ENCODE measurements at regions not wholly inside any gene's neighbourhood (a gene's known extent, or its start where the extent isn't known, plus 50 kb on each side); places are given as distances from the start of the nearest gene placed in this dataset.

DNA sequence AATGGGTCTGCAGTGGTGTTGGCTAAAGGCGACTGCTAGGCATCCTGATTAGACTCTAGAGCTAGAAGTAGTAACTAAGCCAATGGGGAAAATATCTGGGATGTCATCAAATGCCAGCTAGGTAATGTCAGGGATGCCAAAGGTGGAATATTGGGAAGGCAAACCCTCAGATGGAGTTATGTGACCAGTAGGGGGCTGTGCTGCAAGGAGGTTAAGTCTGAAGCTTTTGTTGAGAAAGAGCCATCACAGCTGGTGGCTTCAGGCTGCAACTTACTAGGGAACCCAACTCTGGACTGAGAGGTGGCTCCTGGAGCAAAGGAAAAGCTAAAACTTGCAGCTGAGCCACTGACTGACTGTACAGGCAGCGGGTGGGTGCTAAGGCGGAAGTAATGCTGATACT is 576.9 kb upstream of the GHITM start:
- in situ Hi-C loops (cut with HindIII; ENCODE audit: low sequenced_read_pairs), result no loop called here

DNA sequence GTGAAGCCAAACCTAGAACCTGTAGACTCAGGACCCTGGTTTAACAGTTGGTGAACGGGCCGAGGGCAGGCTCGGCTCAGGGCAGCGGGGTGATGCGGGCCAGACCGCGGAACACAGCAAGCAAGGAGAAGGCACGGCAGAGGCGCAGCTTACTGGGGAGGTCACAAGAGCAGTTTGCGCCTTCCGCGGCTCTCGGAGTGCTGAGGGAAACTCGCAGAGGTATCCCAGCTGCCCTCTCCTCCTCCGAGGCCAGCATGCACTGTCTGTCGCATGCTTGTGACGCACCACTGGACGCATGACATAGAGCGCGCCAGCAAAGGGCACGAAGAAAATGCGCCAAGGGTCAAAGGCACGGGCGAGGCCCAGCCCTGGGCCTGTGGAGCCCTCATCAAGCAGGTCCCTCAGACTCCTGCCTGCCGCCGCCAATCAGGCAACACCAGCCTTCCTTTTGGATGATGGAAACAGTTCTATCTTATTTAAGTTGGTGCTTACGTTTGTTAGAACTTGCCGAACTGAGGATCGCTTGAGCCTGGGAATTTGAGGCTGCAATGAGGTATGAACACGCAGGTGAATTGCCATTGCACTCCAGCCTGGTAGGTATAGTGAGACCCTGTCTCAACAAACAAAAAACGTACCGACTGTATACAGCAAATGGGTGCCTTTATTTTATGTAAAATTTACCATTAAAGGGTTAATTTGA is 574.3 kb upstream of the GHITM start:
- in situ Hi-C loops (cut with HindIII; ENCODE audit: low sequenced_read_pairs), result no loop called here

DNA sequence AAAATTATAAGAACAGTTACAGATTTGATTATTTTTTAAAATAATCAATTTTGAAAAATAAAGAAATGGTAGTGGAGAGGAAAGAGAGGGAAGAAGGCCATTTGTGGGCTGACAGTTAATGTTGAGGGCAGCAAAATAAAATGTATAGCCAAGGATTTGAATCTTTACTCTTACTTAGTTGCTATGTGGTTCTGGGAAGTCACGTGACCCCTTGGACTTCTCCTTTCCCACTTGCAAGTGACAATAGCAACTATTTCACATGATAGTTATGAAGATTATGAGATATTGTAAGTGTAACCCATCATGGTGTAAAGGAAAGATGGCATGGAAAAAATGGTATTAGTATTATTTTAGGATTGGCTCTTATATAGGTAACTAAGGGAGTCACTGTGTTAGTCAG is 567.3 kb upstream of the GHITM start:
- in situ Hi-C loops (cut with HindIII; ENCODE audit: low sequenced_read_pairs), result no loop called here

DNA sequence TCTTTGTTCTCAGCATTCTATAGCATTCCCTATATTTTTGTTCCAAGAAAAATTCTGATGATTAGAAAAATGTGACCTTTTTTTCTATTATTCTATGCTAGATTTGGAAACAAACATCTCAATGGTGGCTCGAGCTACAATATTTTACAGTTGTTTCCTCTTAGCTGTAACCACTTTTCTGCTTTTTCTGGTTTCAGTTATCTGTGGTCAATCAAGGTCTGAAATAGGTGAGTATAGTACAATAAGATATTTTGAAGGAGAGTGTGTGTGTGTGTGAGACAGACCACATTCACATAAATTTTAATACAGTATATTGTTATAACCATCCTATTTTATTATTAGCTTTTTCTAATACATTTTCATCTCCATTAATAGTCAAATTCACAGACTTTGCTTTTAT is 564.5 kb upstream of the GHITM start:
- in situ Hi-C loops (cut with HindIII; ENCODE audit: low sequenced_read_pairs), result no loop called here

DNA sequence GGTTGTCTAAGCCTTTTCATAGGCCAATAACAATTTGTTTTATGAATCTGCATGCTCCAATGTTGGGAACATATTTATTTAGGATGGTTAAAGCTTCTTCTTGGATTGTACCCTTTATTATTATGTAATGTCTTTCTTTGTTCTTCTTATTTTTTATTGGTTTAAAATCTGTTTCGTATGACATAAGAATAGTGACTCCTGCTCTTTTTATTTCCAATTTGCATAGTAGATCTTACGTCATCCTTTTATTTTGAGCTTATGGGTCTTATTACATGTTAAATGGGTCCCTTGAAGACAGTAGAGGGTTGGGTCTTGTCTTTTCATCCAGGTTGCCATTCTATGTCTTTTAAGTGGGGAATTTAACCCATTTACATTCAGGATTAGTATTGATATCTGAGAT is 561.9 kb upstream of the GHITM start:
- in situ Hi-C loops (cut with HindIII; ENCODE audit: low sequenced_read_pairs), result no loop called here

DNA sequence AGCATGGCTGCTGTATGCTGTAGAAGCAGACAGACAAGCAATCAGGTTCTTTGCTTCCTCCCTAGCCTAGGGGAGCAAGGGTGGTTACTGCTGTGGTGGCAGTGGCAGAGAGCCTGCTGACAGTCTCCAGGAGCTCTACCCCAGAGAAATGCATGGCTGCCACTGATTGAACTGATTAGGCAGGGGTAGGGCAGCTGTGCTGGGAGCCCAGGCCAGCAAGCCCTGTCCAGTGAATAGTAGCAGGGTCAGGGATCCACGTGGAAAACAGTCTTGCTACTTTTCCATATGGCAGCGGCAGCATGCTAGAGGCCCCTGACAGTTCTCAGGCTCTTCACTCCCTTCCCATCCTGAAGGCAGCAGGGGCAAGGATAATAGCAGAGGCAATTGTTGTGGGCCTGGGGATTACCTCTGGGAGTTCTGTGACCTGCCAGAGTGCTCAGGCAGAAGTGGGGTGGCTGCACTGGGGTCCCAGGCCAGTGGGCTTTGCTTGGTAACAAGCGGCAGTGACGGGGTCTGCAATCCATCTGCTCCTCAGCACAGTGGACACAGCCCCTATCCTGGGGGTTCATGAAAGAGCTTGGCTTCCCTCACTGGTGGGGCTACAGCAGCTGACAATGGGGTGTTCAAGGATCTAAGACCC is 558.8 kb upstream of the GHITM start:
- in situ Hi-C loops (cut with HindIII; ENCODE audit: low sequenced_read_pairs), result no loop called here

DNA sequence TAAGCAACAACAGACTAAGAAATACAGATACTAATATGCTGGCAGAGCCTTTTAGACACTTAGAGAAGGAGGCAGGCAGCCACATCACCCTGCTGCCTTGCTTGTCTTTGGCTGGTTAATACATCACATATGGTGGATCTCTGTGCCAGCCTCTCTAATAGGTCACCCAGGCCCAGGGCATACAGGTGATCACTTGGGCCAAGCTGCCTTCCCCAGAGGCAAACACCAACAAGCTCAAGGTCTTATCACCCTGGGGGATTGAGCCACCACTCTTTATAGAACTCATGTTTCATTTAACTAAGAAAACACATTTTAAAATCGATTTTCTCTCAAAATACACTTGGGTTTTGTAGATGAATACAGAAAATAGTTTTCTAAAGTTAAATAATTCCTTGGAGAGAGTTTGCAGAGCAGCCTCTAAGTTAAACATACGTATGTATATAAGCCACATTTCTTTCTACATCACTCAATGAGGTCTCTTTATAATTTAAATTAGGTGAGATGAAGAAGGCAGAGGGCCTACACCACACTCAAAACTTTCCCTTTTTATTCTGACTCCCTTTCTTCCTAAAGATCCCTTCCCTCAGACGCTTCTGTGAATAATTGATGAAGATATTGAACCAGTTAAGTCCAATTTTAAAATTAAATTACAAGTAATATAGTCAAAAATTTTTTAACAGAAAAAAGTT is 556.8 kb upstream of the GHITM start:
- in situ Hi-C loops (cut with HindIII; ENCODE audit: low sequenced_read_pairs), result no loop called here

DNA sequence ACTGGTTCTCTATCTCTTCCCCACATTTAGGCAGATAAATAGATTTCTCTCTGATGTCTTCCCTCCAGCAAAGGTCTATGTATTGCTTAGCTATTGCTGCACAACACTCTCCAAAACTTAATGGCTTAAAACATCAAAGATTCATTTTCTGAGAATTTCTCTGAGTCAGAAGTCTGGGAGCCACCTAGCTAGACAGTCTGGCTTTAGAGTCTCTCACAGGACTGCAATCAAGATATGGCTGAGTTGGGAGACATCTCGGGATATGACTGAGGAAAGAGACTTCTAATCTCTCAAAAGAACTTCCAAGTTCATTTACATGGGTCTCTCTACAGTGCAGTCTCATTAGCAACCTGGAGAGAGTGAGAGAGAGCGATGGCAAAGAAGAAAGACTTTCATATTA is 553.6 kb upstream of the GHITM start:
- in situ Hi-C loops (cut with HindIII; ENCODE audit: low sequenced_read_pairs), result no loop called here

DNA sequence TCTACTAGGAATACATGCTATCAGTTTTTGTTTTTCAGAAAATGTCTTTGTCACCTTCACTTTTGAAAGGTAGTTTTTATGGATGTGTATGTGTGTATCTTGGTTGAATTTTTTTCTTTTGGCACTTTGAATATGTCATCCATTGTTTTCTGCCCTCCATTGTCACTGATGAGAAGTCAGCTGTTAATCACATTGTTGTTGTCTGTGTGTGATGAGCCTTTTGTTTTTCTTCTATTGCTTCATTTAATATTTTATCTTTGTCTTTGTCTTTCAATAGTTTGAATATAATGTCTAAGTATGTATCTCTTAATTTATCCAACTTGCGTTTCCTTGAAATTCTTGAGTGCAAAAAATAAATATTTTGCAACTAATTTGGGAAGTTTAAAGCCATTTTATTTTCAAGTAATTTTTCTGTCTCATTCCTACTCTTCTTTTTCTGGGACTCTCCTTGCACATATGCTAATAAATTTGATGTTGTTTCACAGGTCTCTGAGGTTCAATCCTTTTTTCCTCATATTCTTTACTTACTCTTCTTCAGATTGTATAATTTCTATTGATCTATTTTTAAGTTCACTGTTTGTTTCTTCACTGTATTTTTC is 546.9 kb upstream of the GHITM start:
- in situ Hi-C loops (cut with HindIII; ENCODE audit: low sequenced_read_pairs), result no loop called here

DNA sequence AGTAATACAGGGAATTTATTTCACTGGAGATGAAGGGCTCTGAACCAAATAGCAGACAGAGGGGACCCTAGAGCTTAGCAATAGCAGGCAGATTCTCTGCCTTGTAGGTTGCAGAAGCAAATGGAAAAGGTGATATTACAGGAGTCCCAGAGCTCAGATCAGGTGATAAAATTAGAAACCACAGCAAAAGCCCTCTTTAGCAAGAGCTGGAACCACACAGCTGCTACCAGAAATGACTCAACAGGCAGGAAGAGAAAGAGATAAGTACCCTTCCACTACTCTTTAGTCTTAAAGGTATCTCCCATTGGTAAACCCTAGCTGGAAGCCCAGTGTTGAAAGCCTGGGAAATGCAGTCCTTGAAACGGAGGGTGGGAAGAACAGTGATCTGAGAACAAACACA is 535.6 kb upstream of the GHITM start:
- in situ Hi-C loops (cut with HindIII; ENCODE audit: low sequenced_read_pairs), result no loop called here

DNA sequence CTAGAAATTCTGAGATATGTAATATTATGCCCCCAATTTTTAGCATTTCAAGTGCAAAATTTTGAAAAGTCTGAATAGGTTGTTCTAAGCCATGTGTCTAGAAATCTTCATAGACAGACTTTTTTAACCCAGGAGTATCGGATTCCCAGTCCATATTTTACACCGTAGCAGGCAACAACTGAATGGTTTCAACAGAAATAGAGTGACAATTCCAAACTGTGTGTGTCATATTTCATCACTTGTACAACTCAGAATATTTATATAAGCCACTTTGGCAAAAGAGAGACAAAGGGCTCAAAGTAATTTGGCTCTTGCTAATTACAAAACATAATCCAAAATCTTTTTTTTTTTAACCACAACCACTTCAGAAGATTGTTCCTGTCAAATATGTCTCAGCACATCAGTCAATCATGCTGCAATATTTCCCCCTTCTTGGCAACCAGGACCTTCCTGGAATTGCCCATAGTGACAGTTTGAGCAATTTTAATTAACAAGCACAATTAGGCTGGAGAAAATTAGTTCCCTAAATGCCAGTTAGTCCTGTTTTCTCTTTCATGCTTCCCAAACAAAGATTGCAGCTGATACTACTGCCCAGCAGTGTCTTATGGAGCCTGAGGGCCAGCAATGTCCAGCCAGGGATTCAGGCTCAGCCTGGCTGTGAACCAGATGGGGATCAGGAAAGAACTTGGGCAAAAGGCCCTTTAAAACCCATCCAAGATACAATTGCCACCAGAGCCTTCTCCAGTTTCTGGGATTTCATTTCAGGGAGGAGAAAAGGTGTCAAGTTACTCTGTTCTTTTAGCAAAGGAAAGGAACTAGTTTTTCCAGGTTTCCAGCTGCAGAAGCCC is 533.3 kb upstream of the GHITM start:
- in situ Hi-C loops (cut with HindIII; ENCODE audit: low sequenced_read_pairs), result no loop called here

DNA sequence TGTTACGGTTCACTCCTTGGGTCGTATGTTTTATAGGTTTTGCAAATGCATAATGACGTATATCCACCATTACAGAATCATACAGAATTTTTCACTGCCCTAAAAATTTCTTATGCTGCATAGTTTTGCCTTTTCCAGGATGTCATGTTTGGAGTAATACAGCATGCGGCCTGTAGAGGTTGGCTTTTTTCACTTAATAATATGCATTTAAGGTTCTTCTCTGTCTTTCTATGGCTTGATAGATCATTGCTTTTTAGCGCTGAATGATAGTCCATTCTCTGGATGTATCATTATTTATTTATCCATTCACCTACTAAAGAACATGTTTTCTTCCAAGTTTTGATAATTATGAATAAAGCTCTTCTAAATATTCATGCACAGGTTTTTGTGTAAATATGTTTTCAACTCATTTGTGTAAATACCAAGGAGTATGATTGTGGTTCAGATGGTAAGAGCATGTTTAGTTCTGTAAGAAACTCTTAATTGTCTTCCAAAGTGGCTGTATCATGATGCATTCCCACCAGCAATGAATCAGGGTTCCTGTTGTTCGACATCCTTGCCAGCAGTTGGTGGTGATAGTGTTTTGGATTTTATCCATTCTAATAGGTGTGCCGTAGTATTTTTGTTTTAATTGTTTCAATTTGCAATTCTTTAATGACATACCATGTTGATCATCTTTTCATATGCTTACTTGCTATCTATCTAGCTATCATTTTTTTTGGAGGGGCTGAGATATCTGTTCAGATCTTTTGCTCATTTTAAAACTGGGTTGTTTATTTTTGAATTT is 531.2 kb upstream of the GHITM start:
- in situ Hi-C loops (cut with HindIII; ENCODE audit: low sequenced_read_pairs), result no loop called here

DNA sequence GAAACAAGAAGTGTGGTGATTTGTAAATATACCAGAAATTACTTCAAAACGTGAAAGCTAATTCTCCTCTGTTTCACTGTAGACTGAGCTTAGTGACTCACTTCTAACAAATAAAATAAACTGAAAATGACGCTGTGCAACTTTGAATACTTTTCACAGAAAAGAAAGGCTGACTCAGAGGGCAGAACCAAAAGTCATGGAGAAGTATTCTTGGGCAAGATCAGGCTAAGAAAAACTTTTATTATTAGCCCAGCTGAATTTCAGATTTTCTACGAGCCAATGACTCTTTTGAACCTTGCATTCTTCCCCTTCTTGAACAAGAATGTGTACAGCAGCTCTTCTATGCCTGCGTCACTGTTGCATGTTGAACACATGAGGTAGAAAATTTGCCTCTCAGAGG is 527.3 kb upstream of the GHITM start:
- in situ Hi-C loops (cut with HindIII; ENCODE audit: low sequenced_read_pairs), result no loop called here

DNA sequence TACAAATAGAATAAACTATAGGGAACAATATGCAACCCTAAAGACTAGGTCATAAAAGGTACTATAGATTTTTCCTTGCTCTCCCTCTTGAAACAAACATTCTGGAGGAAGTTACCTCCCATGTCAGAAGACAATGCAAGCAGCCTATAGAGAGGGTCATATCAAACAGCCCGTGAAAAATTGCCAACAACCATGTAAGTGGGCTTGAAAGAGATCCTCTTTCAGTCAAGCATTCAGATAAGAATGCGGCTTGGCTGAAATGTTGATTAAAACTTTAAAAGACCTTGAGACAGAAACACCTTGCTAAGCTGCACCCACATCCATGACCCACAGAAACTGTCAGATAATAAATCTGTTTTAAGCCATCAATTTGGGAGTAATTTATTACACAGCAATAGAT is 526.6 kb upstream of the GHITM start:
- in situ Hi-C loops (cut with HindIII; ENCODE audit: low sequenced_read_pairs), result no loop called here

DNA sequence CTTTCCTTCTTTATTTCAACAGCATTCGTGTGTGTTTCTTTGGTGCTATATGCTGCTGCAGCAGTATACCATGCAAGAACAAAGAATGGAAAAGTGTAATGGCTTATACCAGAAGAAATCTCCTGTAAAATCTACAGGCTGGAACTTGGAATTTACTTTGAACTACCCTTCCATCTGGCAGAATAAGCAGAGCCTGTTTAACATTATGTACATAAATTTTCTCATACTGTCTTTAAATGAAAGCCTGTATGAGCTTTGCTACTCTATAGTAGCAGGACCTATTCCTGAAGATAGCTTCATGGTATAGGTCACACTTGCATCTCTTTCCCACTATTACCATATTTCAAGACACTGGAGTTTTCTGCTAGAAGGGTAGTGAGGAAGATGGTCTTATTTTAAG is 522.1 kb upstream of the GHITM start:
- in situ Hi-C loops (cut with HindIII; ENCODE audit: low sequenced_read_pairs), result no loop called here

DNA sequence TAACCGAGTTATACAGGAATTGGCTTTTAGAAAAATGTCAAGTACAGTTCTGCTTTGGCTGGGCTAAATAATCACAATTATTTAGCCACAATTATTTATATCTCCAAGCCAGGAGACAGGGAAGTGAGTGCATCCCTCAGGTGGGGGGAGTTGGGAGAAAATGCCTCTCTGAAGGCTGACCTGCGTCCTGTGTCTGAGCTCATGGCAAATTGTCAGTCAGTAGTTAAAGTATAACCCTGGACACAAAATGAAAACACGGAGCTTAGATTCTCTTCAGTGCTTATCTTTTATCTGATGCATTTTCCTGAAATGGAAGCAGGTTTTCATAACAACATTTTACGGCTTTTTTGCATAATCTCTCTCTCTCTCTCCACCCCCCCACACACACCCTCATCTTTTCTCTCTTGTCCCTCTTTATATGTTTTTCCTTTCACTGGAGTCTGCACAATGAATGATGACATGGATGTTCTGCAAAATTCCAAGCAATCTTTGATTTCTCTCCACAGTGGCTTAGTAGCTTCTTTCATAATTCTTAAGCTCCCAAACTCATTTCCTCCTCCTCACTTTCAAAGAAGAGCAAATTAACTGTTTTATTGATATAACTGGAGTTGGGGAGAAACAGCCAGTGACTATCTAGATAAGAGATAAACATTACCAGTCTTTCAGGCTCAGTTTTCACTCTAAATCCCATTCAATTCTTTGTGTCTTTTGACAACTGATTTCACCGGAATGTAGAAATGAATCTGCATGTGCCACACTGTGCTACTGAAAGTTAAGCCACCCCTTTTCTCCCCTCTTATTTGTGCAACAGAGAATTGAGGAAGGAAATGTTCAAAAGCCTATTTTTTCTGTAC is 521.4 kb upstream of the GHITM start:
- in situ Hi-C loops (cut with HindIII; ENCODE audit: low sequenced_read_pairs), result no loop called here

DNA sequence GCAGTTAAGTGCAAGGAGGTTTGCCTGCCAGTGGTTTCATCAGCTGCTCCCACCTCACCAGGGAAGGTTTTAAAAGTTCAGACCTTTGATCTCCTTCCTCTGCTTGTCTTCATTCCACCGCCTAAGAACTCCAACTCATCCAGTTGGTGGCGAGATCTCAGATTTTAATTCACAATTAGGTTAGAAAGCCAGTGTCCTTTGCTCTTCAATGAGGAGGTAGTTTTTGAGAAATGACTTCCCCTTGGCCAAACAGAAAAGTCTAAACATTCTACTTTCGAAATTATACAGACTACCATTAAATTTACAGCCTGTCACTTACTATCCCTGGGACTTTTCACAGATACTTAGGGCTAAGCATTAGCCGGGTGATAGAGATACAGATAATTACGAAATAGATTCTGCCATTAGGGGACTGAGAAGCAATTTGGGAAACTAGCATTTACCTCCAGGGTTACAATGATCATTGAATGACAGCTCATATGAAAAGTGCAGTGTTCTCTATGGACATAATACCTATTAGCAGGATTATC is 513.4 kb upstream of the GHITM start:
- in situ Hi-C loops (cut with HindIII; ENCODE audit: low sequenced_read_pairs), result no loop called here

DNA sequence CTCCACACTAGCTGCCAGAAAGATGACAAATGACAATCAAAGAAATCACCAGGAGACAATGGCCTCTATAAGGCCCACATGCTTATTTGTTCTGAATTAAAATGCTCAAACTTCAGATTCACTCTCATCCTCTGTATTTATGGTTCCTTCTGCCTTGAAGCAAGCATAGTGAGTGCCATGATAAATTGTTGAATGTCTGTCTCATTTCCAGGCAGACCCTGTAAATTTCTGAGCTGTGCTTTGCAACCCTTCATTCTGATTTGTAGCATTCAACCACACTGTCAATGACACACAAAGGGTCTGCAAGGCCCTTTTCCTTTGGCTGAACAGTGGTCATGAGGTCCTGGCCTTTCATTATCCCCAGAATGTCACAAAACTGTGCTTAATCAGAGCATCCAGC is 506.6 kb upstream of the GHITM start:
- in situ Hi-C loops (cut with HindIII; ENCODE audit: low sequenced_read_pairs), result no loop called here

DNA sequence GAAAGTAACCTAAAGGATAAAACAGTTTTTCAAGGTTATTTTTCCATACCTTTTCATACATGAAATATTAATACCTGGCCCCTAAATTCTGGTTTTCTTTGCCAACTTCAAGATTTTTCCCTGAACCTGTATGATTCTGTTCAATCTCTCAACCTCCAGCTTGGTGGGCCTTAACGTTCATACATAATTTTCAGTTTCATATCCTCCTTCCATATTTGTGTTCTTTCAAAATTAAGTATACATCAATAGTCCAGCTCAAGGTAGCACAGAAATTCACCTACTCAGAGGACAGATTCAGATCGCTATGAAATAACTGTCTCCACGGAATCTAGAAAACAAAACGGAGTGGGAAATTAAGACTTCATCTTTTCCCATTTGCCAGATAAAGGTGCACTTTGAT is 505.8 kb upstream of the GHITM start:
- in situ Hi-C loops (cut with HindIII; ENCODE audit: low sequenced_read_pairs), result no loop called here

All from DLD1 (cell line).